ENCODE measurements at regions not wholly inside any gene's neighbourhood (a gene's known extent, or its start where the extent isn't known, plus 50 kb on each side); places are given as distances from the start of the nearest gene placed in this dataset.

- Mint-ChIP-seq H3K9me3 (ENCODE audit: unreplicated experiment) (no peaks in the 10 kb centered on the region), H3K27me3 (ENCODE audit: insufficient read depth, unreplicated experiment) (no peaks in the 10 kb centered on the region), H3K4me1 (ENCODE audit: insufficient read depth, unreplicated experiment) (no peaks in the 10 kb centered on the region), H3K4me3 (ENCODE audit: unreplicated experiment) (no peak overlapping the region), H3K36me3 (ENCODE audit: insufficient read depth, unreplicated experiment) (no peaks in the 10 kb centered on the region), H3K27ac (ENCODE audit: low read depth, unreplicated experiment) (no peak overlapping the region)
- CTCF ChIA-PET: interaction anchor here (0.9 kb wide), 1 partner anchor 216 kb away, joined by 3 read pairs; no protein-coding TSS in a partner anchor
- DNase-seq (ENCODE audit: unreplicated experiment): no peak
- BruUV-seq (replicated peaks): no TSS peak
- POLR2A ChIA-PET: interaction anchor here (0.6 to 0.8 kb wide), 2 partner anchors 288 to 383 kb away, joined by 3 to 5 read pairs; no protein-coding TSS in a partner anchor
- TF ChIP-seq, protein P1, sequence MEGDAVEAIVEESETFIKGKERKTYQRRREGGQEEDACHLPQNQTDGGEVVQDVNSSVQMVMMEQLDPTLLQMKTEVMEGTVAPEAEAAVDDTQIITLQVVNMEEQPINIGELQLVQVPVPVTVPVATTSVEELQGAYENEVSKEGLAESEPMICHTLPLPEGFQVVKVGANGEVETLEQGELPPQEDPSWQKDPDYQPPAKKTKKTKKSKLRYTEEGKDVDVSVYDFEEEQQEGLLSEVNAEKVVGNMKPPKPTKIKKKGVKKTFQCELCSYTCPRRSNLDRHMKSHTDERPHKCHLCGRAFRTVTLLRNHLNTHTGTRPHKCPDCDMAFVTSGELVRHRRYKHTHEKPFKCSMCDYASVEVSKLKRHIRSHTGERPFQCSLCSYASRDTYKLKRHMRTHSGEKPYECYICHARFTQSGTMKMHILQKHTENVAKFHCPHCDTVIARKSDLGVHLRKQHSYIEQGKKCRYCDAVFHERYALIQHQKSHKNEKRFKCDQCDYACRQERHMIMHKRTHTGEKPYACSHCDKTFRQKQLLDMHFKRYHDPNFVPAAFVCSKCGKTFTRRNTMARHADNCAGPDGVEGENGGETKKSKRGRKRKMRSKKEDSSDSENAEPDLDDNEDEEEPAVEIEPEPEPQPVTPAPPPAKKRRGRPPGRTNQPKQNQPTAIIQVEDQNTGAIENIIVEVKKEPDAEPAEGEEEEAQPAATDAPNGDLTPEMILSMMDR (IDR thresholded peaks at IDR 0.05; ENCODE audit: unreplicated experiment): no peak
- intact Hi-C loops (cut with micrococcal nuclease): no loop called here
Observed at GRCh38 chr1:168819668-168820067, 90.7 kb upstream of the DPT start.

- intact Hi-C loops (cut with micrococcal nuclease): no loop called here
- Mint-ChIP-seq H3K4me1 (ENCODE audit: insufficient read depth, unreplicated experiment) (no peaks in the 10 kb centered on the region), H3K36me3 (ENCODE audit: insufficient read depth, unreplicated experiment) (no peaks in the 10 kb centered on the region), H3K27ac (ENCODE audit: low read depth, unreplicated experiment) (no peak overlapping the region), H3K9me3 (ENCODE audit: unreplicated experiment) (no peaks in the 10 kb centered on the region), H3K4me3 (ENCODE audit: unreplicated experiment) (no peak overlapping the region), H3K27me3 (ENCODE audit: insufficient read depth, unreplicated experiment) (no peaks in the 10 kb centered on the region)
- no peak for DNase-seq (ENCODE audit: unreplicated experiment)
- BruUV-seq (replicated peaks): no TSS peak
- POLR2A ChIA-PET: no interaction called here
- TF ChIP-seq, protein P1 (IDR thresholded peaks at IDR 0.05; ENCODE audit: unreplicated experiment): no peak
- CTCF ChIA-PET: no interaction called here
Observed at GRCh38 chr1:168821434-168821833, 92.4 kb upstream of the DPT start.

- Mint-ChIP-seq H3K4me1 (ENCODE audit: insufficient read depth, unreplicated experiment) (no peaks in the 10 kb centered on the region), H3K4me3 (ENCODE audit: unreplicated experiment) (no peak overlapping the region), H3K27ac (ENCODE audit: low read depth, unreplicated experiment) (no peak overlapping the region), H3K9me3 (ENCODE audit: unreplicated experiment) (no peaks in the 10 kb centered on the region), H3K27me3 (ENCODE audit: insufficient read depth, unreplicated experiment) (no peaks in the 10 kb centered on the region), H3K36me3 (ENCODE audit: insufficient read depth, unreplicated experiment) (no peaks in the 10 kb centered on the region)
- BruUV-seq (replicated peaks): no TSS peak
- CTCF ChIA-PET: interaction anchor here (0.6 kb wide), 1 partner anchor 58 kb away, joined by 3 read pairs; no protein-coding TSS in a partner anchor
- DNase-seq (ENCODE audit: unreplicated experiment): no peak
- intact Hi-C loops (cut with micrococcal nuclease): no loop called here
- POLR2A ChIA-PET: interaction anchor here (1.0 to 1.3 kb wide), 2 partner anchors 12 to 20 kb away, joined by 3 read pairs; no protein-coding TSS in a partner anchor
- TF ChIP-seq, protein P1 (IDR thresholded peaks at IDR 0.05; ENCODE audit: unreplicated experiment): no peak
Observed at GRCh38 chr1:168822911-168823310, 93.9 kb upstream of the DPT start.

DNA sequence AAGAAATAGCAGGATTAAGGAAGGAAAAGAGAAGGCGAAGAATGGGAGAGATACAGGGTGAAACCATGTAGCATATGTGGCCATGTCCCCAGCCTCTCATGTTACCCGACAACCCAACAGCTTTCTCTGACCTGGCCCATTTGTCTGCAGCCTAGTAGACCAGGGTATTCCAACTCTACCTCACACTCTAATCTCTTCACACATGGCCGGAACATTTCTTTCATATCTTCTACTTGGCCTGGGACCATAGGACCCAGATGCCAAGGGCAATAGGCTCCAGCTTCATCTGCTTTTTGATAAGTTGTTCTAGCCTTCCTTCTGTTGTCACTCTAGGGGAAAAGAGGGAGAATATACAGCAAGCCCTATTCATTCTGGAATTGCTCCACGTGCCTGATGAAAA, 95.0 kb upstream of the DPT start:
- intact Hi-C loops (cut with micrococcal nuclease): no loop called here
- CTCF ChIA-PET: interaction anchor here (0.5 to 1.1 kb wide), 4 partner anchors 10 to 1763 kb away, joined by 3 to 4 read pairs (median 3); no protein-coding TSS in a partner anchor
- Mint-ChIP-seq H3K9me3 (ENCODE audit: unreplicated experiment) (no peaks in the 10 kb centered on the region), H3K27ac (ENCODE audit: low read depth, unreplicated experiment) (no peak overlapping the region), H3K36me3 (ENCODE audit: insufficient read depth, unreplicated experiment) (no peaks in the 10 kb centered on the region), H3K4me1 (ENCODE audit: insufficient read depth, unreplicated experiment) (no peaks in the 10 kb centered on the region), H3K27me3 (ENCODE audit: insufficient read depth, unreplicated experiment) (no peaks in the 10 kb centered on the region), H3K4me3 (ENCODE audit: unreplicated experiment) (no peak overlapping the region)
- TF ChIP-seq, protein P1 (IDR thresholded peaks at IDR 0.05; ENCODE audit: unreplicated experiment): no peak
- BruUV-seq (replicated peaks): no TSS peak
- no peak for DNase-seq (ENCODE audit: unreplicated experiment)
- POLR2A ChIA-PET: no interaction called here
